ENCODE measurements at regions not wholly inside any gene's neighbourhood (a gene's known extent, or its start where the extent isn't known, plus 50 kb on each side); places are given as distances from the start of the nearest gene placed in this dataset.

DNA sequence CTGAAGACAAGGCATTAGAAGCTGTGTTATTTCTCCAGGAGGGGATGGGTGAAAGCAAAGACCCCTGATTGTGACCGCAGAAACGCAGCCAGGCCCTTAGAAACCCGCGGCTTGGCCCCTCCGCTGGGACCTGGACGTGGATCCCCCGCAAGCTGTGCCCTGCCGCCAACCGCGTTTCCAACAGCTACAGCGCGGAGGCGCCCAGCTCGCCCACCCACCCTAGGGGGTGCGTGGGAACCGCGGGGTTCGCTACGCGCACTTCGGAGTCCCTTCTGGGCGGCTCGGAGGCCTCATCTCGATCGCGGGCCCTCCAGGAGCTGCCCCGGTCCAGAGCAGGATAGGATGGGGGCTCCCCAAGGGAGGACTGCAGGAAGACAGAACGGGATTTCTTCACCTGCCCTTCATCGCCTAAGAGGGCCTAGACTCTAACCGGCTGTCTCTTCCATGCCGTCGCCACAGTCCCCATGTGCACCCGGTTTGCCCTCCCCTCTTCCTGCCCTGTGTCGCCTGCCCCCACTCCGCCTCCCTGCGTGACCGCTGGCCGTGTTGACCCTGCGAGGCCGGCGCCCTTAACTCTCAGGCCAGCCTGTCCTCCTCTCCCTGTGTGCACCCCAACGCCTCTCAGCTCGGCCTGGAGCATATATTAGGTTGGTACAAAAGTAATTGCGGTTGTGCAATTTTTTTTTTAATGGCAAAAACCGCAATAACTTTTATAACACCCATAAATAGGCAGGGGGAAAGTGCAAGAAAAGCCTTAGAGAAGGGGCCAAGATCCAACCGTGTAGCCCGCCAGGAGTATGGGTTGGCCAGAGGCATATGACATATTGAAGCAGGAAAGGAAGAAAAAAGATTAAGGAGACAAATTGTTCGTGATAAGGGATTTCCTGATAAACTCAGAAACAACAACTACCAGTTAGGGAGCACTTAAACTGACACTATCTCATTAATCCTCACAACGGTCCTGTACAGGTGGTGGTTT lies 68.1 kb upstream of the FREM1 start:
- no peaks in the 10 kb centered on the region for H4K20me1 ChIP-seq (ENCODE audit: insufficient read depth)
- H3K27me3 ChIP-seq (ENCODE audit: insufficient read depth) = no peaks in the 10 kb centered on the region
- no peak overlapping the region for H3K4me3 ChIP-seq (ENCODE audit: low read depth in 2 of 2, low read length in 1 of 2)
- no peak overlapping the region for H2AFZ ChIP-seq (ENCODE audit: low read depth)
- TF ChIP-seq SIN3A (IDR thresholded peaks at IDR 0.05; ENCODE audit: borderline replicate concordance, low read depth, low read length) = no peak
- TF ChIP-seq FOXJ3 (CRISPR knock-in tag; IDR thresholded peaks at IDR 0.05) = no peak
- TF ChIP-seq IRF3 (IDR thresholded peaks at IDR 0.05; ENCODE audit: low read depth, low read length) = no peak
- no peak for TF ChIP-seq GABPA (IDR thresholded peaks at IDR 0.05; ENCODE audit: low read depth)
- TF ChIP-seq YY1 (IDR thresholded peaks at IDR 0.05; ENCODE audit: low read depth) = no peak
- TF ChIP-seq CTCF (IDR thresholded peaks at IDR 0.05) = no peak
- TF ChIP-seq, protein P1, sequence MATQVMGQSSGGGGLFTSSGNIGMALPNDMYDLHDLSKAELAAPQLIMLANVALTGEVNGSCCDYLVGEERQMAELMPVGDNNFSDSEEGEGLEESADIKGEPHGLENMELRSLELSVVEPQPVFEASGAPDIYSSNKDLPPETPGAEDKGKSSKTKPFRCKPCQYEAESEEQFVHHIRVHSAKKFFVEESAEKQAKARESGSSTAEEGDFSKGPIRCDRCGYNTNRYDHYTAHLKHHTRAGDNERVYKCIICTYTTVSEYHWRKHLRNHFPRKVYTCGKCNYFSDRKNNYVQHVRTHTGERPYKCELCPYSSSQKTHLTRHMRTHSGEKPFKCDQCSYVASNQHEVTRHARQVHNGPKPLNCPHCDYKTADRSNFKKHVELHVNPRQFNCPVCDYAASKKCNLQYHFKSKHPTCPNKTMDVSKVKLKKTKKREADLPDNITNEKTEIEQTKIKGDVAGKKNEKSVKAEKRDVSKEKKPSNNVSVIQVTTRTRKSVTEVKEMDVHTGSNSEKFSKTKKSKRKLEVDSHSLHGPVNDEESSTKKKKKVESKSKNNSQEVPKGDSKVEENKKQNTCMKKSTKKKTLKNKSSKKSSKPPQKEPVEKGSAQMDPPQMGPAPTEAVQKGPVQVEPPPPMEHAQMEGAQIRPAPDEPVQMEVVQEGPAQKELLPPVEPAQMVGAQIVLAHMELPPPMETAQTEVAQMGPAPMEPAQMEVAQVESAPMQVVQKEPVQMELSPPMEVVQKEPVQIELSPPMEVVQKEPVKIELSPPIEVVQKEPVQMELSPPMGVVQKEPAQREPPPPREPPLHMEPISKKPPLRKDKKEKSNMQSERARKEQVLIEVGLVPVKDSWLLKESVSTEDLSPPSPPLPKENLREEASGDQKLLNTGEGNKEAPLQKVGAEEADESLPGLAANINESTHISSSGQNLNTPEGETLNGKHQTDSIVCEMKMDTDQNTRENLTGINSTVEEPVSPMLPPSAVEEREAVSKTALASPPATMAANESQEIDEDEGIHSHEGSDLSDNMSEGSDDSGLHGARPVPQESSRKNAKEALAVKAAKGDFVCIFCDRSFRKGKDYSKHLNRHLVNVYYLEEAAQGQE (IDR thresholded peaks at IDR 0.05; ENCODE audit: low read depth, low read length) = no peak
- TF ChIP-seq MEF2A (IDR thresholded peaks at IDR 0.05; ENCODE audit: borderline replicate concordance, low read depth) = no peak
- H3K4me2 ChIP-seq = no peak overlapping the region
- CTCF ChIA-PET = no interaction called here
- H3K9me2 ChIP-seq = no peaks in the 10 kb centered on the region
- H3K79me2 ChIP-seq (ENCODE audit: insufficient read depth) = no peaks in the 10 kb centered on the region
- H3F3A ChIP-seq (replicated peaks; ENCODE audit: insufficient read depth) = no peaks in the 10 kb centered on the region
- no peak overlapping the region for H3K27ac ChIP-seq (ENCODE audit: low read depth in 2 of 2, low read length in 1 of 2)
- no peak overlapping the region for H3K9ac ChIP-seq
- H3K36me3 ChIP-seq (replicated peaks in 1 of 2; ENCODE audit: control insufficient read depth in 1 of 2, insufficient read depth in 2 of 2, low read length in 1 of 2) = peaks cover 9 to 10% of the 10 kb centered on the region in 2 experiments
- POLR2A ChIA-PET = no interaction called here
- H3K9me3 ChIP-seq = no peaks in the 10 kb centered on the region
- DNase-seq = no peak
- no peaks in the 10 kb centered on the region for H3K4me1 ChIP-seq (ENCODE audit: control insufficient read depth in 1 of 2, insufficient read depth in 2 of 2, low read depth in 1 of 2, low read length in 1 of 2)
- 91% methylated on average over 23 of the region's 49 CpGs for WGBS (ENCODE audit: low lambda C conversion rate)

Data from SK-N-SH (cell line).